ENCODE measurements at regions not wholly inside any gene's neighbourhood (a gene's known extent, or its start where the extent isn't known, plus 50 kb on each side); places are given as distances from the start of the nearest gene placed in this dataset.

DNA sequence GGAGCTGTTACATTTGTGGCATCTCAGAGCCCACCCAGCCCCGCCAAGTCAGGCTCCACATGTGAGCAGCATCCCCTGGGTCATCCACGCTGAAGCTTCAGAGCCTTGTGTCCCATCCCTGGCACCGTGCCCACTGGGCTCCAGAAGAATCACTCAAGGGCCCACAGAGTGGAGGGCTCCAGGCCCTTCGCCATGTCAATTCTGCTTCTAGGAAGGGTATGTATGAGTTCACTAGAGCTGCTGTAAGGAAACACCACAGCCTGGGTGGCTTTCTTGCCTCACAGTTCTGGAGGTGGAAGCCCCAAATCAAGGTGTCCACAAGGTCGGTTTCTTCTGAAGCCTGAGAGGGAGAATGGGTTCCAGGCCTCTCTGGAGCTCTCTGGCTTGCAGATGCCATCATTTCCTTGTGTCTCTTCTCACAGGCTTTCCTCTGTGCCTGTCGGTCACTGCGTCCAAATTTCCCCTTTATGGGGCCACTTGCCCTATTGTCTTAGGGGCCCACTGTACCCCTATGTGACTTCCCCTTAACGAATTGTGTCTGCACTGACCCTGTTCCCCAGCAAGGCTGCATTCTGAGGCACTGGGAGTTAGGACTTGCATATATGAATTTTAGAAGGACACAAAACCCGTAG is 1476.0 kb downstream of the TBC1D22A start:
- Histone ChIP-seq H3K4me1 (ENCODE audit: control insufficient read depth in 5 of 5, insufficient read depth in 5 of 5, low read length in 5 of 5) (peaks cover 0 to 13% (median 9%) of the 10 kb centered on the region in 5 donors), H3K9me3 (ENCODE audit: control insufficient read depth in 5 of 5, low read length in 5 of 5) (peaks cover 4 to 8% (median 5%) of the 10 kb centered on the region in 5 donors), H3K9ac (ENCODE audit: low read length in 5 of 5) (no peak overlapping the region), H3K27ac (ENCODE audit: low read depth, low read length) (no peak overlapping the region), H3K4me3 (ENCODE audit: low read depth in 1 of 5, low read length in 5 of 5) (no peak overlapping the region), H3K27me3 (ENCODE audit: control insufficient read depth in 5 of 5, insufficient read depth in 4 of 5, low read length in 5 of 5) (peaks cover 0 to 5% (median 0%) of the 10 kb centered on the region in 5 donors), H3K36me3 (ENCODE audit: control insufficient read depth in 5 of 5, insufficient read depth in 5 of 5, low read length in 5 of 5) (no peaks in the 10 kb centered on the region)

DNA sequence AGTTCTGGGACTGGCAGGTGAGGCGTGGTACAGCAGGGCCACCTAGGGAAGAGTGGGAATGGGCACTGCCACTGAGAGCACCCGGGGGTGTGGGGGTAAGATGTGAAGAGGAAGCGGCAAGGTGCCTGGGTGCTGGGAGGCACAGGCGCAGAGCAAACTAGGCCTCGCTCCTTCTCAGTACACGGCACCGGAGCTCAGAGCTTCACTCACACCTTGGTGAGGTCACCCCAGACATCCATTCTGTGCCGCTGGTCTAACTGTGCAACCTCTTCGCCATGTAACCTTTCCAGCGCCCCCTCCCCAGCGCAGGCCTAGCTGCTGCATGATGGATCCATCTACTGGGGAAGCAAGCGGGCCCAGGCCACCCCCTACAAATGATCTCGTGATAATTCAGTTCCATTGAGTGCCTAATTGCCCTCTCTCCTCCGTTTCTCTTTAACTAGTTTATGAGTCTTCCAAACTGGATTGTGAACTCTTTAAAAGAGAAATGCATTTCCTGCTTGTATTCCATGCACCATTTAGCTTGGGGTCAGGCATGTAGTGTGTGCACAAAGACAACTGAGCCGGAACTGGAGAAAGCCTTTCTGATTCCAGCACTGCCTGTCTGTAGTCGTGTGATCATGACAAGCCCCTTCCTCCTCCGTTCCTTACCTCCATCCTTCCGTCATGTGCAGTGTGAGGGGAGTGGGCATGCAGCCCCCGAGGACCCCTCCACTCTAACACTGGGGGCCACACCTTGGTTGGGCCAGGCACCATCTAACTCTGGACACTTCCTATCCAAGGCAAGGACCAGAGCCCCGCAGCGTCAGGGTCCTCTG is 1475.2 kb downstream of the TBC1D22A start:
- no peak overlapping the region for H3K9ac ChIP-seq (ENCODE audit: low read length in 5 of 5)
- peaks cover 4 to 14% (median 6%) of the 10 kb centered on the region in 5 donors for H3K9me3 ChIP-seq (ENCODE audit: control insufficient read depth in 5 of 5, low read length in 5 of 5)
- peaks cover 0 to 13% (median 9%) of the 10 kb centered on the region in 5 donors for H3K4me1 ChIP-seq (ENCODE audit: control insufficient read depth in 5 of 5, insufficient read depth in 5 of 5, low read length in 5 of 5)
- peaks cover 0 to 5% (median 0%) of the 10 kb centered on the region in 5 donors for H3K27me3 ChIP-seq (ENCODE audit: control insufficient read depth in 5 of 5, insufficient read depth in 4 of 5, low read length in 5 of 5)
- H3K27ac ChIP-seq (ENCODE audit: low read depth, low read length) = no peak overlapping the region
- H3K36me3 ChIP-seq (ENCODE audit: control insufficient read depth in 5 of 5, insufficient read depth in 5 of 5, low read length in 5 of 5) = no peaks in the 10 kb centered on the region
- H3K4me3 ChIP-seq (ENCODE audit: low read depth in 1 of 5, low read length in 5 of 5) = no peak overlapping the region

DNA sequence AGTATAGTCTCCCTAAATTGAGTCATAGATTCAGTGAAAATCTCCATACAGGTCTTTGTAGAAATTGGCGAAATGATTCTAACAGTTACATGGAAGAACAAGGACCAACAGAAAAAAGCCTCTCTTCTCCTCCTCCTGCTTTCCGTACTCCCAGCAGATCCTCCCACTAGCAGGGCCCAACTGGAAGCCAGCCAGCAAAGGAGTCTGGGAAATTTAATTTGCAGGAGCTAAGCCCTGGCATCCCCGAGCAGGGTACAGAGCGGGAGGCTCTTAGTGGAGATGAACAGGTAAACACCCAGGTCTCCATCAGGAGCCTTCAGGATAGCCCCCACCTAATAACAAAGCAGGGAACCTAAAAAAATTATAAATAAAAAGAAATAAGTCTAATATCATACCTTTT is 1473.8 kb downstream of the TBC1D22A start:
- no peaks in the 10 kb centered on the region for H3K36me3 ChIP-seq (ENCODE audit: control insufficient read depth in 5 of 5, insufficient read depth in 5 of 5, low read length in 5 of 5)
- H3K4me3 ChIP-seq (ENCODE audit: low read depth in 1 of 5, low read length in 5 of 5) = no peak overlapping the region
- H3K27me3 ChIP-seq (ENCODE audit: control insufficient read depth in 5 of 5, insufficient read depth in 4 of 5, low read length in 5 of 5) = peaks cover 0 to 3% (median 0%) of the 10 kb centered on the region in 5 donors
- H3K9me3 ChIP-seq (ENCODE audit: control insufficient read depth in 5 of 5, low read length in 5 of 5) = peaks cover 4 to 18% (median 10%) of the 10 kb centered on the region in 5 donors
- H3K27ac ChIP-seq (ENCODE audit: low read depth, low read length) = no peak overlapping the region
- H3K9ac ChIP-seq (ENCODE audit: low read length in 5 of 5) = no peak overlapping the region
- H3K4me1 ChIP-seq (ENCODE audit: control insufficient read depth in 5 of 5, insufficient read depth in 5 of 5, low read length in 5 of 5) = peaks cover 0 to 13% (median 9%) of the 10 kb centered on the region in 5 donors

- no peaks in the 10 kb centered on the region for H3K36me3 ChIP-seq (ENCODE audit: control insufficient read depth in 5 of 5, insufficient read depth in 5 of 5, low read length in 5 of 5)
- H3K4me3 ChIP-seq (ENCODE audit: low read depth in 1 of 5, low read length in 5 of 5) = no peak overlapping the region
- H3K9ac ChIP-seq (ENCODE audit: low read length in 5 of 5) = no peak overlapping the region
- peaks cover 0 to 3% (median 0%) of the 10 kb centered on the region in 5 donors for H3K27me3 ChIP-seq (ENCODE audit: control insufficient read depth in 5 of 5, insufficient read depth in 4 of 5, low read length in 5 of 5)
- H3K27ac ChIP-seq (ENCODE audit: low read depth, low read length) = no peak overlapping the region
- peaks cover 4 to 18% (median 10%) of the 10 kb centered on the region in 5 donors for H3K9me3 ChIP-seq (ENCODE audit: control insufficient read depth in 5 of 5, low read length in 5 of 5)
- H3K4me1 ChIP-seq (ENCODE audit: control insufficient read depth in 5 of 5, insufficient read depth in 5 of 5, low read length in 5 of 5) = peaks cover 0 to 13% (median 9%) of the 10 kb centered on the region in 5 donors
Measured at GRCh38 chr22:48235744-48236143, 1473.3 kb downstream of the TBC1D22A start.

- no peak overlapping the region for H3K9ac ChIP-seq (ENCODE audit: low read length in 5 of 5)
- no peaks in the 10 kb centered on the region for H3K36me3 ChIP-seq (ENCODE audit: control insufficient read depth in 5 of 5, insufficient read depth in 5 of 5, low read length in 5 of 5)
- H3K27me3 ChIP-seq (ENCODE audit: control insufficient read depth in 5 of 5, insufficient read depth in 4 of 5, low read length in 5 of 5) = peaks cover 0 to 6% (median 0%) of the 10 kb centered on the region in 5 donors
- peaks cover 0 to 8% (median 6%) of the 10 kb centered on the region in 5 donors for H3K4me1 ChIP-seq (ENCODE audit: control insufficient read depth in 5 of 5, insufficient read depth in 5 of 5, low read length in 5 of 5)
- H3K9me3 ChIP-seq (ENCODE audit: control insufficient read depth in 5 of 5, low read length in 5 of 5) = peaks cover 4 to 24% (median 10%) of the 10 kb centered on the region in 5 donors
- H3K27ac ChIP-seq (ENCODE audit: low read depth, low read length) = no peak overlapping the region
- H3K4me3 ChIP-seq (ENCODE audit: low read depth in 1 of 5, low read length in 5 of 5) = no peak overlapping the region
Measured at GRCh38 chr22:48234011-48234410, 1471.6 kb downstream of the TBC1D22A start.

GRCh38 chr22:48233586-48233985 is 1471.1 kb downstream of the TBC1D22A start:
- peaks cover 4 to 24% (median 10%) of the 10 kb centered on the region in 5 donors for H3K9me3 ChIP-seq (ENCODE audit: control insufficient read depth in 5 of 5, low read length in 5 of 5)
- no peak overlapping the region for H3K27ac ChIP-seq (ENCODE audit: low read depth, low read length)
- peaks cover 0 to 6% (median 0%) of the 10 kb centered on the region in 5 donors for H3K27me3 ChIP-seq (ENCODE audit: control insufficient read depth in 5 of 5, insufficient read depth in 4 of 5, low read length in 5 of 5)
- no peaks in the 10 kb centered on the region for H3K36me3 ChIP-seq (ENCODE audit: control insufficient read depth in 5 of 5, insufficient read depth in 5 of 5, low read length in 5 of 5)
- H3K4me3 ChIP-seq (ENCODE audit: low read depth in 1 of 5, low read length in 5 of 5) = no peak overlapping the region
- no peak overlapping the region for H3K9ac ChIP-seq (ENCODE audit: low read length in 5 of 5)
- H3K4me1 ChIP-seq (ENCODE audit: control insufficient read depth in 5 of 5, insufficient read depth in 5 of 5, low read length in 5 of 5) = peaks cover 0 to 4% (median 2%) of the 10 kb centered on the region in 5 donors

- H3K36me3 ChIP-seq (ENCODE audit: control insufficient read depth in 5 of 5, insufficient read depth in 5 of 5, low read length in 5 of 5) = no peaks in the 10 kb centered on the region
- no peak overlapping the region for H3K27ac ChIP-seq (ENCODE audit: low read depth, low read length)
- no peak overlapping the region for H3K9ac ChIP-seq (ENCODE audit: low read length in 5 of 5)
- no peaks in the 10 kb centered on the region for H3K4me1 ChIP-seq (ENCODE audit: control insufficient read depth in 5 of 5, insufficient read depth in 5 of 5, low read length in 5 of 5)
- peaks cover 0 to 16% (median 4%) of the 10 kb centered on the region in 5 donors for H3K9me3 ChIP-seq (ENCODE audit: control insufficient read depth in 5 of 5, low read length in 5 of 5)
- H3K4me3 ChIP-seq (ENCODE audit: low read depth in 1 of 5, low read length in 5 of 5) = no peak overlapping the region
- H3K27me3 ChIP-seq (ENCODE audit: control insufficient read depth in 5 of 5, insufficient read depth in 4 of 5, low read length in 5 of 5) = peaks cover 5 to 18% (median 5%) of the 10 kb centered on the region in 5 donors
Measured at GRCh38 chr22:48228468-48228867, 1466.0 kb downstream of the TBC1D22A start.

- H3K4me3 ChIP-seq (ENCODE audit: low read depth in 1 of 5, low read length in 5 of 5) = no peak overlapping the region
- peaks cover 0 to 8% (median 6%) of the 10 kb centered on the region in 5 donors for H3K9me3 ChIP-seq (ENCODE audit: control insufficient read depth in 5 of 5, low read length in 5 of 5)
- no peak overlapping the region for H3K9ac ChIP-seq (ENCODE audit: low read length in 5 of 5)
- no peak overlapping the region for H3K27ac ChIP-seq (ENCODE audit: low read depth, low read length)
- peaks cover 5 to 23% (median 6%) of the 10 kb centered on the region in 5 donors for H3K27me3 ChIP-seq (ENCODE audit: control insufficient read depth in 5 of 5, insufficient read depth in 4 of 5, low read length in 5 of 5)
- H3K4me1 ChIP-seq (ENCODE audit: control insufficient read depth in 5 of 5, insufficient read depth in 5 of 5, low read length in 5 of 5) = no peaks in the 10 kb centered on the region
- H3K36me3 ChIP-seq (ENCODE audit: control insufficient read depth in 5 of 5, insufficient read depth in 5 of 5, low read length in 5 of 5) = no peaks in the 10 kb centered on the region
Measured at GRCh38 chr22:48227341-48228018, 1465.0 kb downstream of the TBC1D22A start.

DNA sequence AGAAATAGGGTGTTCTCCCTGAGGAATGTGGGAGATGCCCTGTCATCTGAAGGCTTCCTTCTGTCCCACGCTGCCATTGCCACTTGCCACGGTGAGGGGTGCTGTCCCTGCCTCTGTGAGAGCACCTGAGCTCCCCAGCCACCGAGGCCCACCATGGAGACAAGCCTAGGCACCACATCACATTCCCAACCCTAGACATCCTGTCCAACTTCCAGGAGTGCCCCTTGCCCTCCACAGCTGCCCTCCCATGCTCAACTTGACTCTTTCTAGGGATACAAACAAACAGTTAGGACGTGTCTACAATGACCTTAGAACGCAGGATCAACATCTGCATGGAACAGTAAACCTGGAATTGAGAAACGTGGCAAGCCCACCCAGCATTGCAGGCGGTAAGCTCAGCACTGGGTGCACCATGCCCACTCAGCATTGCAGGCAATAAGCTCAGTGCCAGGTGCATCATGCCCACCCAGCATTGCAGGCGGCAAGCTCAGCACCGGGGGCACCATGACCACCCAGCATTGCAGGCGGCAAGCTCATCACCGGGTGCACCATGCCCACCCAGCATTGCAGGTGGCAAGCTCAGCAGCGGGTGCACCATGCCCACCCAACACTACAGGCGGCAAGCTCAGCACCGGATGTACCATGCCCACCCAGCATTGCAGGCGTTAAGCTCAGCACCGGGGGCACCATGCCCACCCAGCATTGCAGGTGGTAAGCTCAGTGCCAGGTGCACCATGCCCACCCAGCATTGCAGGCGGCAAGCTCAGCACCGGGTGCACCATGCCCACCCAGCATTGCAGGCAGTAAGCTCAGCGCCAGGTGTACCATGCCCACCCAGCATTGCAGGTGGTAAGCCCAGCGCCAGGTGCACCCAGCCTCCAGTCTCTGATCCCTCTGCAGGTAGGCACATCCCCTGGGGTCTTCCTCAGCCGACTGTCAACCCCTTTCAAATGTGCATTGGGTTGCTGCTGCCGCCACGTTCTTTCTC is 1463.9 kb downstream of the TBC1D22A start:
- peaks cover 5 to 23% (median 6%) of the 10 kb centered on the region in 5 donors for H3K27me3 ChIP-seq (ENCODE audit: control insufficient read depth in 5 of 5, insufficient read depth in 4 of 5, low read length in 5 of 5)
- H3K4me3 ChIP-seq (ENCODE audit: low read depth in 1 of 5, low read length in 5 of 5) = no peak overlapping the region
- no peak overlapping the region for H3K27ac ChIP-seq (ENCODE audit: low read depth, low read length)
- no peaks in the 10 kb centered on the region for H3K36me3 ChIP-seq (ENCODE audit: control insufficient read depth in 5 of 5, insufficient read depth in 5 of 5, low read length in 5 of 5)
- peaks cover 0 to 7% (median 6%) of the 10 kb centered on the region in 5 donors for H3K9me3 ChIP-seq (ENCODE audit: control insufficient read depth in 5 of 5, low read length in 5 of 5)
- H3K4me1 ChIP-seq (ENCODE audit: control insufficient read depth in 5 of 5, insufficient read depth in 5 of 5, low read length in 5 of 5) = no peaks in the 10 kb centered on the region
- no peak overlapping the region for H3K9ac ChIP-seq (ENCODE audit: low read length in 5 of 5)
